ENCODE measurements at regions not wholly inside any gene's neighbourhood (a gene's known extent, or its start where the extent isn't known, plus 50 kb on each side); places are given as distances from the start of the nearest gene placed in this dataset.

GRCh38 chr2:18848646-18849045, 259.3 kb upstream of the NT5C1B start:
- TF ChIP-seq CTCF (IDR thresholded peaks at IDR 0.05; ENCODE audit: low read depth, low read length, missing control alignments), result no peak
- H3K4me3 ChIP-seq (ENCODE audit: low read depth, low read length), result no peak overlapping the region
- in situ Hi-C loops (cut with HindIII; ENCODE audit: low sequenced_read_pairs), result no loop called here
- DNase-seq (ENCODE audit: low read depth), result no peak

GRCh38 chr2:18845854-18846445, 256.6 kb upstream of the NT5C1B start:
- no peak for TF ChIP-seq CTCF (IDR thresholded peaks at IDR 0.05; ENCODE audit: low read depth, low read length, missing control alignments)
- no peak overlapping the region for H3K4me3 ChIP-seq (ENCODE audit: low read depth, low read length)
- DNase-seq (ENCODE audit: low read depth), result no peak
- in situ Hi-C loops (cut with HindIII; ENCODE audit: low sequenced_read_pairs), result no loop called here

GRCh38 chr2:18842836-18843235, 253.5 kb upstream of the NT5C1B start:
- no peak for DNase-seq (ENCODE audit: low read depth)
- TF ChIP-seq CTCF (IDR thresholded peaks at IDR 0.05; ENCODE audit: low read depth, low read length, missing control alignments), result no peak
- no peak overlapping the region for H3K4me3 ChIP-seq (ENCODE audit: low read depth, low read length)
- in situ Hi-C loops (cut with HindIII; ENCODE audit: low sequenced_read_pairs), result no loop called here

- no peak for TF ChIP-seq CTCF (IDR thresholded peaks at IDR 0.05; ENCODE audit: low read depth, low read length, missing control alignments)
- no peak for DNase-seq (ENCODE audit: low read depth)
- in situ Hi-C loops (cut with HindIII; ENCODE audit: low sequenced_read_pairs), result no loop called here
- H3K4me3 ChIP-seq (ENCODE audit: low read depth, low read length), result no peak overlapping the region
These were observed 252.1 kb upstream of the NT5C1B start for GRCh38 chr2:18841248-18842150.

- in situ Hi-C loops (cut with HindIII; ENCODE audit: low sequenced_read_pairs), result loop anchor here (5.0 kb wide), 1 partner anchor 45 kb away; no protein-coding TSS in a partner anchor
- no peak for DNase-seq (ENCODE audit: low read depth)
- TF ChIP-seq CTCF (IDR thresholded peaks at IDR 0.05; ENCODE audit: low read depth, low read length, missing control alignments), result no peak
- no peak overlapping the region for H3K4me3 ChIP-seq (ENCODE audit: low read depth, low read length)
These were observed 247.9 kb upstream of the NT5C1B start for GRCh38 chr2:18837240-18837639.

- in situ Hi-C loops (cut with HindIII; ENCODE audit: low sequenced_read_pairs), result loop anchor here (5.0 kb wide), 1 partner anchor 46 kb away; no protein-coding TSS in a partner anchor
- H3K4me3 ChIP-seq (ENCODE audit: low read depth, low read length), result no peak overlapping the region
- no peak for TF ChIP-seq CTCF (IDR thresholded peaks at IDR 0.05; ENCODE audit: low read depth, low read length, missing control alignments)
- DNase-seq (ENCODE audit: low read depth), result no peak
These were observed 247.1 kb upstream of the NT5C1B start for GRCh38 chr2:18836436-18836835.

Measured in astrocyte of the cerebellum (primary cell).